H4 (cell line): ENCODE measurements at regions not wholly inside any gene's neighbourhood (a gene's known extent, or its start where the extent isn't known, plus 50 kb on each side); places are given as distances from the start of the nearest gene placed in this dataset.

Experiments
- DNase-seq: peaks from one replicate; pipeline ENCODE4 v3.0.0-alpha.2; 2015; ENCODE audit warnings: low spot score

- DNase-seq: no peak
These were observed 230.3 kb upstream of the RGMA start for GRCh38 chr15:93319121-93319814.

- DNase-seq: no peak
These were observed 228.8 kb upstream of the RGMA start for GRCh38 chr15:93317772-93318171.

- no peak for DNase-seq
These were observed 225.2 kb upstream of the RGMA start for GRCh38 chr15:93314245-93314644.

- DNase-seq: no peak
These were observed 224.0 kb upstream of the RGMA start for GRCh38 chr15:93312891-93313486.

GRCh38 chr15:93311620-93312019, 222.6 kb upstream of the RGMA start:
- no peak for DNase-seq

- DNase-seq: no peak
These were observed 219.1 kb upstream of the RGMA start for GRCh38 chr15:93308026-93308690.

- no peak for DNase-seq
These were observed 218.5 kb upstream of the RGMA start for GRCh38 chr15:93307513-93307912.

GRCh38 chr15:93305306-93305705, 216.3 kb upstream of the RGMA start:
- DNase-seq: no peak

- DNase-seq: no peak
These were observed 213.2 kb upstream of the RGMA start for GRCh38 chr15:93302080-93302765.

- no peak for DNase-seq
These were observed 211.8 kb upstream of the RGMA start for GRCh38 chr15:93300796-93301195.

- no peak for DNase-seq
These were observed 210.7 kb upstream of the RGMA start for GRCh38 chr15:93299675-93300074.

GRCh38 chr15:93298901-93299300, 209.9 kb upstream of the RGMA start:
- DNase-seq: peak; percentile 39

- no peak for DNase-seq
These were observed 207.9 kb upstream of the RGMA start for GRCh38 chr15:93296759-93297500.

GRCh38 chr15:93294896-93295295, 205.9 kb upstream of the RGMA start:
- no peak for DNase-seq

- no peak for DNase-seq
These were observed 205.1 kb upstream of the RGMA start for GRCh38 chr15:93294066-93294465.

- no peak for DNase-seq
These were observed 202.4 kb upstream of the RGMA start for GRCh38 chr15:93291380-93291779.

GRCh38 chr15:93290618-93290946, 201.6 kb upstream of the RGMA start:
- no peak for DNase-seq

GRCh38 chr15:93289941-93290617, 201.1 kb upstream of the RGMA start:
- no peak for DNase-seq

- DNase-seq: no peak
These were observed 199.8 kb upstream of the RGMA start for GRCh38 chr15:93288728-93289294.

GRCh38 chr15:93286446-93286845, 197.4 kb upstream of the RGMA start:
- no peak for DNase-seq

GRCh38 chr15:93283854-93284253, 194.8 kb upstream of the RGMA start:
- no peak for DNase-seq
